DMS114 treated with DMSO at 0.1 percent for 48 hours (cell line): ENCODE measurements at regions not wholly inside any gene's neighbourhood (a gene's known extent, or its start where the extent isn't known, plus 50 kb on each side); places are given as distances from the start of the nearest gene placed in this dataset.
A peak's percentile ranks its signal among the peaks of the same experiment; 100 is the strongest.
"Not testable (repeated sequence)": the region's sequence is repeated elsewhere in the genome, so short reads cannot be mapped to it uniquely, and the experiment has no call there.

Experiments
- DNase-seq: peaks from one replicate; lab custom pipeline; 2025; ENCODE audit not compliant: unreplicated experiment; lab: John Stamatoyannopoulos, UW

DNA sequence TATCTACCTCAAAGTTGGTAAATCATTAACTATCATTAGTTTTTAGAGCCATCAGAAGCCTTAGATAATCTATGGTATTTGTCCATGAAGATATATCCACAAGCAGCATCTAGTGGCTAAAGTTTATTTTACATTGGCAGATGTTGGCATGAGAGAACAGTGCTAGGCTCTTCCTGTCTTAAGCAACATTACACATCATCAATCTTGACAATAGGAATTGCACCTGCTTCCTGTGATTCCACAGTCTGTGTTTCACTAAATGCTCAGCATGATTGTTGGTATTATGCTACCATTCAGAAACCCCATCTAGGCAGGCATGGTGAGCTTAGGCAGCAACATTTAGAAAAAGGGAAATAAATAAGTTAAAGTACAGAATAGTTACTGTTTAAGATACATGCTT lies 246.6 kb downstream of the SLCO4C1 start:
- no peak for DNase-seq

DNA sequence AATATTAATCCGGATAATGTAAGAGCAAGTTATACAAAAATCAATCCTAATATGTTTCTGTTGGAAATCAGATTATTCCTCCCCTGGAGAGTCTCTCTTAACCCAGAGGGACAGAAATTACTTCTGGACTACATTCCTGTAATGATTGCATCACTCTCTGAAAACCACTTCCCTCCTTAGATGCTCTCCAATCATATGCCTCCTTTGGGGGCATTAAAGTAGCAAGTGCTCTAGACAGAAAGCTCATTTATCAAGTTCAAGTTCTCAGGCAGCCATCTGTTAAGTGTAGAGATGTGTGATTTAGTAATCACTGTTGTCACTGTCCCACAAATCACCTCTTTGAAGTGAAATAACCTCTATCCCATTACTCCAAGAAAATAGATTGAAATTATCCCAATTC lies 247.1 kb downstream of the SLCO4C1 start:
- DNase-seq, result no peak

DNA sequence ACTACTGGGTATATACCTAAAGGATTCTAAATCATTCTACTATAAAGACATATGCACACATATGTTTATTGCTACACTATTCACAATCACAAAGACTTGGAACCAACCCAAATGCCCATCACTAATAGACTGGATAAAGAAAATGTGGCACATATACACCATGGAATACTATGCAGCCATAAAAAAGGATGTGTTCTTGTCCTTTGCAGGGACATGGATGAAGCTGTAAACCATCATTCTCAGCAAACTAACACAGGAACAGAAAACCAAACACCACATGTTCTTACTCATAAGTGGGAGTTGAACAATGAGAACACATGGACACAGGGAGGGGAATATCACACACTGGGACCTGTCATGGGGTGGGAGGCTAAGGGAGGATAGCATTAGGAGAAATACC lies 249.0 kb downstream of the SLCO4C1 start:
- DNase-seq, result not testable (repeated sequence)

DNA sequence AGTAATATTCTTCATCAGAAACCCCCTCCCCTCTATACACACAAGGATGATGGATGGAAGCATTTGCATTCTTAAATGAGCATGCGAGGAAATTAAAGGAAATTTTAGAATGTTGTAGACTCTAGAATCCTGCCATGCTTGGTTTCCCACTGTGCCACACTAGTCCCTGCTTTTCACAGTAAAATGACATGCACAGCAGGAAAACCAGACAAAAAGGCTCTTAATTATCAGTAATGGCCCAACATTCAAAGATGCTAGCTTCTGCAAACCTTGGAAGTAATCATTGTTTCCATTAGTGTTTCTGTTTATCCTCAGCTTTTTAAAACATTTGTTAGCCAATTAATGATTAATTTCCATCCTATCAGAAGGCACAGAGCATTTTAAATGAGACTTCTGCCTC lies 255.8 kb downstream of the SLCO4C1 start:
- DNase-seq, result no peak

DNA sequence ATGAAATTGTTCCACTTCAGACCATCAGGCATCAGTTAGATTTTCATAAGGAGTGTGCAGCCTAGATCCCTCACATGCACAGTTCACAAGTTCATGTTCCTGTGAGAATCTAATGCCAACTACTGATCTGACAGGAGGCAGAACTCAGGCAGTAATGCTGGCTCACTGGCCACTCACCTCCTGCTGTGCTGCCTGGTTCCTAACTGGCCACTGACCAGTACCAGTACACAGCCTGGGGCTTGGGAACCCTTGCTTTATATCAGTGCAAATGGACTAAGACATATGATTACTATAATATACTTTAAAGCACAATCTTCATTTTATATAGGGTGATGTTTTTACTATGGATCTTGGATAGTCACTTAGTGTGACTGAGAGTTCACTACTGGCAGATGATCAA lies 259.2 kb downstream of the SLCO4C1 start:
- DNase-seq, result no peak

DNA sequence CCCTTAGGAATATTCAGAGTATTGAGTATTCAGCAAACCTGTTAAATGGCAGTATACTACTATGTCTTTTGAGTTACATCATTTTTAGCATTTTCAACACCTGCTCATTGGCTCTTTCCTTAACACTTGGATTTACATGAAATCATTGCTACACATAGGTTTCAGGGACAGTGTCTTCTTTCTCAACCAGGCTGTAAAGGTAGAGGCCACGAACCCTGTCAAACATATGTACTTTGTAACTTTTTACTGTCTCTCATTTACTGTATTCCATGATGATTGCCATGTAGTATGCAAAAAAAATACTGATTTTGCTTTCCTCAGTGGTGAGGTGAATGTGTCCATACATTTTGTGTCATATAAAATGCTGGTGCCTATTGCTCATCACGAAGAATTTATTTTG lies 264.4 kb downstream of the SLCO4C1 start:
- no peak for DNase-seq

DNA sequence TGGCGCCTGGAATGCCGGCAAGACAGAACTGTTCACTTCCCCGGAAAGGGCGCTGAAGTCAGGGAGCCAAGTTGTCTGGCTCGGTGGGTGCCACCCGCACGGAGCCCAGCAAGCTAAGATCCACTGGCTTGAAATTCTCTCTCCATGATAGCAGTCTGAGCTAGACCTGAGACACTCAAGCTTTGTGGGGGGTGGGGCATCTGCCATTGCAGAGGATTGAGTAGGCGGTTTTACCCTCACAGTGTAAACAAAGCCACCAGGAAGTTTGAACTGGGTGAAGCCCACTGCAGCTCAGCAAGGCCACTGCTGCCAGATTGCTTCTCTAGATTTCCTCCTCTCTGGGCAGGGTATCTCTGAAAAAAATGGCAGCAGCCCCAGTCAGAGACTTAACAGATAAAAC lies 277.4 kb downstream of the SLCO4C1 start:
- no peak for DNase-seq

DNA sequence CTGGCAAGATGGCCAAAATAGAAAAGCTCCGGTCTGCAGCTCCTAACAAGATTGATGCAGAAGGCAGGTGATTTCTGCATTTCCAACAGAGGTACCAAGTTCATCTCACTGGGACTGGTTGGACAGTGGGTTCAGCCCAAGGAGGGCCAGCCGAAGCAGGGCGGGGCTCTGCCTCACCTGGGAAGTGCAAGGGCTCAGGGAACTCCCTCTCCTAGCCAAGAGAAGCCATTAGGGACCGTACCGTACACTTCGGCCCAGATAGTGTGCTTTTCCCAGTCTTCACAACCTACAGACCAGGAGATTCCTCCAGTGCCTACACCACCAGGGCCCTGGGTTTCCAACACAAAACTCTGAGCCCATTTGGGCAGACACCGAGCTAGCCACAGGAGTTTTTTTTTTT lies 277.8 kb downstream of the SLCO4C1 start:
- DNase-seq, result no peak

DNA sequence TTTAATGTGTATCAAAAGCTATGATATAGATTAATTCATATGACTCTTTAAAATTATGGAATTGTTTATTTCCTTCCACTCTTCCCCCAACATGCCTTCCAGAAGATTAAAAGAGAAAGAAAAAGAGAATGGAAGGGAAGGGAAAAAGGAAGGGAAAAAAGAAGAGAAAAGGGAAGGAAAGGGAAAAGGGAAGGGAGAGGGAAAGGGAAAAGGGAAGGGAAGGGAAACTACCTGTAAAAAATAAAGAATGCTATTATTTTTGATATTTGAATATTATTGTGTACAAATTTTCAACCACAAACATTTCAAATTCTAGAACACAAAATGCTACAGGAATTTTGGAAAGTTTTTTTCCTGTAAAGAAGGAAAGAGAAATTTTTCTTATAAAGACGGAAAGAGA lies 281.7 kb downstream of the SLCO4C1 start:
- DNase-seq, result no peak

DNA sequence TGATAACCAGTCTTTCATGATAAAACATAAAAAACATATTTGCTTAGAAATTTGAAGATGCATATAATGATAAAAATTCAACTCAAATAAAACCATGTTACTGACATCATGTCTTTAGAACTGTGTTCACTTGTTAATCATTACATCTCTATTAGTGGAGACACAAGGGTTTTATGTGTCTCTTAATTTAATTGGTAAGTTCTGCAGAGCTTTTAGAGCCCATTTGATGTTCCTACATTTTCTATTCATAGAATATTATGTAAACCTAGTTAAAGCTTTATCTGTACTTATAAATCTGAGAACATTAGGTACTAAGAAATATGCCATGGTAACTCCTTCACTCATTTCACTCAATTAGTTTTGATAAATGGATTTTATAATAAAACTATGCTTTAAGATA lies 285.4 kb downstream of the SLCO4C1 start:
- no peak for DNase-seq

DNA sequence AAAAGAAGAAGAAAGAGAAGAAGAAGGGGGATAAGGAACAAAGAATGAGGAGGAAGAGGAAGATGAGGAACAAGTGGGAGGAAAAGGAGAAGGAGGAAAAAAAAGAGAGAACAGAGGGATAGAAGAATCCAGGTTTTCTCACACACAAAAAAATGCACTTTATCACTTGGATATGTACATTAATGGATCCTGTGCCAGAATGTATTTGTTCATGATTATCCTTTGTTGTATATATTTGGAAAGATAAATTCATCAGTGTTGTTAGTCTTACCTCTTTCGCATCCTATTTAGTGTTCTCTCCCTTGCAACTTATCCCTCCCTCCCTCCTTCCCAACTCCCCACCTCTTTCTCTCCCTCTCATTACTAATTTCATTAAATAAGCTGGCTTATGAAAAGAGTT lies 298.8 kb downstream of the SLCO4C1 start:
- no peak for DNase-seq

DNA sequence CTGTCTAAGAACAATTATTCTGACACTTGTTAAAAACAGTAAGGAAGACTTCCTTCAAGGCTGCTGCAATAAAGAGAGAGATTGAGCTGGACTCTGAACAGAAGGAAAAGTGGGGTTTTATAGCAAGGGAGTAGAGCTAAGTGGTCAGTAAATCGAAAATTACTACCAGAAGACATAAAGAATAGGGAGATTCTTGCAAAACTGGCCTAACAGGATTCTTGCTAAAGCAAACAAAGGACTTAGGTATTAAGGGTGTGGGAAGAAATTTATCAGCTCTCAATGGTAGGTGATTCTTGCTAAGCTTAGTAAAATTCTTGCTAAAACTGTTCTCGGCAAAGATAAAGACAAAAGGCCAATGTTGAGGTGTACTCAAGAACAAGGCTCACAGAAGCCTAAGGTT lies 300.5 kb downstream of the SLCO4C1 start:
- no peak for DNase-seq

DNA sequence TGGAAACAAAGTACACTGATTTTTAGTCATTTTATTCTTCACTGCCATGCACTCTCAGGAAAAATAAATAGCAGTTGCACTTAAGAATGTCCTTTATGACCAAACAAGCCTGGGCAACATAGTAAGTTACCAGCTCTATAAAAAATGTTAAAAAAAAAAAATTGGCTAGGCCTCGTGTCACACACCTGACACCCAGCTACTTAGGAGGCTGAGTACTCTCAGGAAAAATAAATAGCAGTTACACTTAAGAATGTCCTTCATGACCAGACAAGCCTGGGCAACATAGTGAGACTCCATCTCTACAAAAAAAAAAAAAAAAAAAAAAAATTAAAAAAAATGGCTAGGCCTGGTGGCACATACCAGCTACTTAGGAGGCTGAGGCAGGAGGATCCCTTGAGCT lies 304.6 kb downstream of the SLCO4C1 start:
- DNase-seq, result no peak

DNA sequence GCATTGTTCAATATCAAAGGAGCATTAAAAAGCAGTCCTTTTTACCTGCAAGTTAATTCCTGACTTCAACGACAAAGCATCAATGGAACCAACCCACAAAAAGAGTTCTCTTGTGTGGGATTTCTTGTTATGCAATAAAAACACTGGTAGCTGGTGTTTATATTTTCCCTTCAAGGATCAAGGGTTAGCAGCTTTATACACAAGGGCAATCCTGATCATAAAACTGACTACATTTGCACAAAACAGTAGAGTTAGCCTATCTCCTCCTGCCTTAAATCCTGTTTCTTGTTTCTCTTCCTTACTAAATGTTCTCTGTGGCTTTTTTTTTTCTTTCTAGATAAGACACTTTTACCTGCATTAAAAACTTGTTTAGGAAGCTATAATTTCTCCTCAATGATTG lies 306.4 kb downstream of the SLCO4C1 start:
- DNase-seq, result no peak

DNA sequence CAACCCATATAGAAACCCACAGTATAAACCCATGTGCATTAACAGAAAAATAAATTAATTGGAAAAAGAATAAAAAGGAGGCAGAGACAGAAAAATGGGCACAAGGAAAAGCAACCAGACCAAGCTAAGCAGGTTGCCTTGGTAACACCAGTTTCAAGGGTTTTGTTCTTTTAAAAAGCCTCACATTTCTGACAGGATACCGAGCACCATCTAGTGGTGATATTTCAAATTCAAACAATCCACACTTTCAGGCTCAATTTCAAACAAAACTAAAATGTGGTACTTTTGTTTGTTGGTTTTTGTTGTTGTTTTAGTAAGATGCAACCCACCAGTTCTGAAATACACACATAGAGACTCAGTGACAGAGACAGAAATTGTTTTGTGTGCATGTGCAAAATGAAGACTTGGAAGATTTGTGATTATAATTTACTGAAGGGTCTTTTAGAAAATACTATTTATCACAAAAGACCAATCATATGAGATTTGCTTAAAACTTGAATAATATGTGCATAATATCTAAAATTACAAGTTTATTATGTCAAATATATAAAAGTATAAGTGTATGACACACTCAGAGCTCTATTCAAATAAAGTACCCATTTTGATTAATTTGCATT lies 318.2 kb downstream of the SLCO4C1 start:
- DNase-seq, result peak; percentile 30

DNA sequence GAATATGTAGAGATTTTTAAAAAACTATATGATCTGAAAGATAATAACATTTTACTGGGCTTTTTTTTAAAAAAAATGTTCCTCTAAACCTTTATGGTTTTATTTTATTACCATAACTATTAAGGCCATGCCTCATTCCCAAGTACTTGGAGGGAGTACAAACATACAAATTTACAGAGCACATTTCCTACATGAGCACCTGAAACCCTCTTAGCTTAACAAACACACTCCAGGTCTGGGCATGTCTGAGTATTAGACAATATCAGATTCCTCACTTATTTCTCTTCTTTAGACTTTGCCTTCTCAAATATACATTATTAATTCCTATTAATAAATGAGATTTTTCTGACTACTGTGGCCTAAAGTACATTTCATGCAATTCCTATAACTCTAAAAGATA lies 319.2 kb downstream of the SLCO4C1 start:
- no peak for DNase-seq

DNA sequence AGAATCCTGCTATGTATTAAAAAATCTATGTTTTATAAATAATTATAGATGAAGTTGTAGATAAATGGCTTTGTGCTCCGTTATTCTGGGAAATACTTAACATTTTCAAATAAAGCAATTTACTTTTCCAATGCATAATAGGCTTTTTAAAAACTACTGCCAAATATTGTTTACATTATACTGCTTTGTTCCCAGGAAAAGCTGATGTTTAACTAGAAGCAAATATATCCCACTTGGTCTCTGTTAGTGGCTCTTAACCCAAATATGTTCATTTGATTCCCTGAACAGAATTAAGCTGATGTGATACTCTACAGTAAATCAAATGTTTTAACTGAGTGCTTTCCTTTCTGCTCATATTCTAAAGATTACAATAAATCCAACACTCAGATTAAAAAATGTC lies 326.3 kb downstream of the SLCO4C1 start:
- no peak for DNase-seq

DNA sequence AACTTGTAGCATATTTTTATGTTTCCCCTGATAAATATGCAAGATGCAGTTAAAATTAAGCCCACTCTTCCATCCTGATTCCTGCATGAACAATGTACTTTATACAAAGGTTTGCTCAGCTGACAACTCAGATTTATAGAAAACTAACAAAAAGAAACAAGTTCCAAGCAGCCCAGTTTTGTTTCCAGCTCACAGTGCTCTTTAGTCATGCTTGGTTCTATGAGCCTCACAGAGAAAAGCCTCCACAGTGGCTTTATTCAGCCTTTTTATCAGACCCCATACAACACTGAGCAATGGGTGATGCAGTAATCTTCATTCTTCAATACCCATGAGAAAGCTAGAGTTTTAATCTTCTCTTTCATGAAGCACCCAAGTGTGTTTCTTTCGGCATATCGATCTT lies 329.6 kb downstream of the SLCO4C1 start:
- no peak for DNase-seq

DNA sequence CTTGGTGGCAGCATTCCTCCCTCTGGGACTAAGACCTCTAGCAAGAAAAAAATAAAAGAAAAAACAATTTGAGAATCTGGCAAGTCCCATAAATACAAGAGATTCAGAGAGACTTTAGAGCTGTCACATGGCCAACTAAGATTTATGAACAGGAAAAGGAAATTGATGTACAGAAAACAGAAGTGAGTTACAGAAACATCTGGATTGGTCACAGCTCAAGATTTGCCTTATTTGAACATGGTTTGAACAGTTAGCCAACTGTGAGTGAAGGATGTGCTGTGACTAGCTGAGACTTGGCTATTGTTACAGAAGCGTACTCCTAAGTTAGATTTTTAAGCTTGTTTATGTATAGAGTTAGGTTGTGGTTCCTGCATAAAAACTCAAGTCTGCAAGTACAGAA lies 340.2 kb downstream of the SLCO4C1 start:
- no peak for DNase-seq

DNA sequence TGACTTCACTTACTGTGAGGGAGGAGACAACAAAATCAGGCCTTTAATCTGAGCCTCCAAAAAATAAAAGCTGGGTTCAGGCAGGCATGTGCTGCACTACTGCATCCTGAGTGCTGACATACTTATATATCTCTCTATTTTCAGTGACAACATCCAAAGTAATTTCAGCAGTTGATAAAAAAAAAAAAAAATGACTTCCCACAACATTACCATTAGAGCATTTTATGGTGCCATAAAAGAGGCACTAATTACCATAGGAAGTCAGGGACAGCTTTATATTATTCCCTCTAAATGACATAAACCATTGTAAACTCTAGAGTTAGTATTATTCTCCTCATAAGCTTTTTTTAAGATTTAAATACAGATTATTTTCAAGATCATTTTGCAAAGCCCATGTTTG lies 346.1 kb downstream of the SLCO4C1 start:
- DNase-seq, result no peak

DNA sequence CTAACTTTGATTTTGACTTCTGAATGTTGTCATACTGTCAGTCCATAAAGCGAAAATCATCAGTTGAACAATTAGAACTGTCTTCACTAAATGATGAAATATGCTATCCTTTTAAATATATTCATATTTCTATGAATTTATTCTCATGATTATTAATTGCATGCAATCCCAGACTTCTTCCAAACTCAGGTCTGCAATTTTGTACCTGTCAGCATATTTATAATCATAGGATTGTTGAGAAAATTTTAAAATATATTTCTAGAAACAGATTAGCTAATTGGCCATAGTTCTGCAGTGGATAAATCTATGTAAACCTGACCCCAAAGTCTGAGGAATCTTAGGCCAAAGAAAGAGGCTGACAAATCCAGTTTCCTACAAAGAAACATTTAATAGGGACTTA lies 347.5 kb downstream of the SLCO4C1 start:
- no peak for DNase-seq

DNA sequence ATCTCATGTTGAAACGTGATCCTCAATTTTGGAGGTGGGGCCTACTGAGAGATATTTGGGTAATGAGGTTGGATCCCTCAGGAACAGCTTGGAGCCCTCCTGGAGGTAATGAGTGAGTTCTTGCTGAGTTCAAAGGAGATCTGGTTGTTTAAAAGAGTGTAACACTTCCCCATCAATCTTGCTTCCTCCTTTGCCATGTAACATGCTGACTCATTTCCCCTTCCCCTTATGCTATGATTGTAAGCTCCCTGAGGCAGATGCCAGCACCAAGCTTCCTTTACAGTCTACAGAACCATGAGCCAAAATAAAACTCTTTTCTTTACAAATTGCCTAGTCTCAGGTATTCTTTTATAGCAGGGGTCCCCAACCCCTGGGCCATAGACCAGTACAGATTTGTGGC lies 352.3 kb downstream of the SLCO4C1 start:
- no peak for DNase-seq

DNA sequence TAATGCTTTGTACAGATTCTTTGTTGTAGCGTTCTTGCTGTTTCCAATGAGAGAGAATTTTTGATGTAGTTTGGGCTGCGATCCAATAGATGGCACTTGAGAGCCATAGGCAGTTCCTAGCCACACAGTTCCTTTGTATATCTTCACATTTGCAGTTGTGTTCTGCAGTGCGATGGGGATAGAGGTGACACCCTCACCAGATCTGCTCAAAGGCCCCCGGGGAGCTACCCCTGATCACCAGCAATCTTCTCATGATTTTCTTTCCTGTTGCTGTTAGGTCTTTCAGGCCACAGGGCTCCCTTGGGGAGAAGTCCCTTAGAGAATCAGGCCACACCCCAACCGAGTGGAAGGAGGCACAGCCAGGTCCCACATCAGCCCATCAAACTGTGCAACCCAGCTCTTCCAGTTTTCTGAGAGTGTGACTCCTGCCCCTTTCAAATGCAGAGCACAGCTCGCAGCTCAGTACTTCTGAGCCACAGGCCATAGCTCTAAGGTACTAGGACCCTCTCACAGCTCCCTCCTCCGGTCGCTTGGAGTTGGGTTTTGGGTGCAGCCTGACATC lies 353.7 kb downstream of the SLCO4C1 start:
- peak; percentile 56 for DNase-seq
